K562 (cell line): ENCODE measurements at regions not wholly inside any gene's neighbourhood (a gene's known extent, or its start where the extent isn't known, plus 50 kb on each side); places are given as distances from the start of the nearest gene placed in this dataset.

Experiments used
- ATAC-seq: fragments of 200-7000 bp; cut with Tn5 transposase; 3 replicates; pipeline ENCODE4 v1.9.1; 2020; ENCODE audit warnings: moderate library complexity
- BruUV-seq: library from RNA; stranded (reverse); fragments of 400-500 nt; replicated peaks from 2 replicates; lab custom pipeline; 2021; lab: Mats Ljungman, UMichigan
- CTCF ChIA-PET: fragments of 300-600 bp; formaldehyde crosslinking; extraction: SDS; loops from one replicate; lab custom pipeline; 2021; ENCODE audit warnings: low intra/inter-chr PET ratio; lab: Yijun Ruan, JAX
- POLR2A ChIA-PET: fragments of 300-600, 350-650 bp; sonication (Branson Sonifier 250); formaldehyde crosslinking; extraction: SDS; loops from one replicate; lab custom pipeline; 2021; ENCODE audit warnings: antibody characterized with exemption, inconsistent platforms; lab: Yijun Ruan, JAX
- DNase-seq, 4 experiments: peaks; one replicate each; pipeline versions ENCODE4 v3.0.0 to v3.0.0-alpha.2; 2011 to 2018; ENCODE audit warnings: low spot score in 3 of 4, mixed read lengths in 3 of 4; ENCODE audit errors: extremely low read depth in 1 of 4
- FAIRE-seq: peaks from 2 replicates; lab custom pipeline; 2011; peaks lifted over from hg19 to GRCh38; lab: Jason Lieb, UNC
- H2AFZ ChIP-seq: 2 replicates; pipeline ENCODE4 v1.6.0; 2011; ENCODE audit warnings: low read depth, low read length, control low read depth, inconsistent platforms
- H3K27ac ChIP-seq: fragments of 200-600 bp; 3 replicates; pipeline ENCODE4 v1.8.0; 2011; ENCODE audit warnings: low read depth, mild to moderate bottlenecking, control low read depth, inconsistent platforms, low read length, moderate library complexity, mixed read lengths; ENCODE audit errors: extremely low read depth
- H3K27me3 ChIP-seq, 2 experiments: fragments of 300-600 bp in 1 of 2; 2 replicates in 1 of 2; 3 replicates in 1 of 2; pipeline versions ENCODE4 v1.6.0 to v1.8.0; 2011; ENCODE audit warnings: inconsistent platforms in 2 of 2, low read length in 2 of 2, mild to moderate bottlenecking in 1 of 2, mixed read lengths in 1 of 2, moderate library complexity in 1 of 2; ENCODE audit not compliant: control insufficient read depth in 2 of 2, insufficient read depth in 2 of 2
- H3K36me3 ChIP-seq: fragments of 300-600 bp; 3 replicates; pipeline ENCODE4 v1.8.0; 2011; ENCODE audit warnings: mild to moderate bottlenecking, low read length, inconsistent platforms; ENCODE audit not compliant: control insufficient read depth, insufficient read depth
- H3K4me1 ChIP-seq, 2 experiments: fragments of 200-600 bp in 1 of 2; replicated peaks in 1 of 2; 2 replicates in 1 of 2; 3 replicates in 1 of 2; pipeline versions ENCODE4 v1.5.1 to v1.8.0; 2011; ENCODE audit warnings: inconsistent platforms in 2 of 2, low read length in 2 of 2, mild to moderate bottlenecking in 1 of 2, mixed read lengths in 1 of 2, moderate library complexity in 1 of 2; ENCODE audit not compliant: control insufficient read depth in 2 of 2, insufficient read depth in 2 of 2
- H3K4me2 ChIP-seq: 2 replicates; pipeline ENCODE4 v1.6.1; 2011; ENCODE audit warnings: low read length, control low read depth, inconsistent platforms, mixed read lengths; ENCODE audit not compliant: insufficient read depth
- H3K4me3 ChIP-seq: fragments of 200-600 bp; sonication (generic), shearing (Covaris generic); 2 replicates; pipeline ENCODE4 v1.5.1; 2016; ENCODE audit warnings: control low read depth, inconsistent platforms
- H3K79me2 ChIP-seq: fragments of 200-600 bp; 3 replicates; pipeline ENCODE4 v1.8.0; 2011; ENCODE audit warnings: low read length, inconsistent platforms; ENCODE audit not compliant: control insufficient read depth, insufficient read depth
- H3K9ac ChIP-seq, 2 experiments: 2 replicates each; pipeline versions ENCODE4 v1.6.0 to v1.6.1; 2011; ENCODE audit warnings: low read depth in 2 of 2, low read length in 2 of 2, control low read depth in 1 of 2, inconsistent platforms in 1 of 2, mild to moderate bottlenecking in 1 of 2, mixed read lengths in 1 of 2; ENCODE audit not compliant: insufficient read depth in 1 of 2
- H3K9me1 ChIP-seq: one replicate; pipeline ENCODE4 v1.6.0; 2011; ENCODE audit warnings: inconsistent platforms, mild to moderate bottlenecking, low read length, moderate library complexity; ENCODE audit not compliant: control insufficient read depth, insufficient read depth
- H3K9me3 ChIP-seq: replicated peaks from 2 replicates; pipeline ENCODE4 v1.5.1; 2011; ENCODE audit warnings: low read depth, low read length, inconsistent platforms; ENCODE audit not compliant: control insufficient read depth, insufficient read depth
- H4K20me1 ChIP-seq: replicated peaks from 2 replicates; pipeline ENCODE4 v1.6.1; 2011; ENCODE audit warnings: low read length, inconsistent platforms, mixed read lengths; ENCODE audit not compliant: control insufficient read depth, insufficient read depth
- BRF1 ChIP-seq: IDR thresholded peaks from 3 replicates; pipeline ENCODE4 v1.6.1; 2011; ENCODE audit warnings: borderline replicate concordance, mild to moderate bottlenecking; ENCODE audit not compliant: insufficient read length; ENCODE audit errors: extremely low read depth
- CAMTA2 ChIP-seq: fragments of 250-450 bp; sonication (Bioruptor Pico); conservative IDR thresholded peaks from 2 replicates; pipeline ENCODE4 v1.5.1; 2022
- CBX1 ChIP-seq: sonication (generic); IDR thresholded peaks from 2 replicates; pipeline ENCODE4 v1.6.1; 2016; ENCODE audit warnings: antibody characterized with exemption, low read depth, mild to moderate bottlenecking
- CC2D1A ChIP-seq: fragments of 450-650 bp; IDR thresholded peaks from 2 replicates; pipeline ENCODE4 v1.6.1; 2017; ENCODE audit warnings: mild to moderate bottlenecking
- CCNT2 ChIP-seq: IDR thresholded peaks from 2 replicates; pipeline ENCODE4 v1.6.1; 2011; ENCODE audit warnings: borderline replicate concordance, low read depth, mild to moderate bottlenecking, moderate library complexity, mixed read lengths, low read length; ENCODE audit not compliant: insufficient read length; ENCODE audit errors: extremely low read depth
- JUNB ChIP-seq: fragments of 450-650 bp; formaldehyde crosslinking; conservative IDR thresholded peaks from 2 replicates; pipeline ENCODE4 v1.4.0; 2020; ENCODE audit warnings: mild to moderate bottlenecking
- NCOA6 ChIP-seq: fragments of 450-650 bp; IDR thresholded peaks from 2 replicates; pipeline ENCODE4 v1.6.1; 2017; ENCODE audit warnings: mild to moderate bottlenecking
- SMARCB1 ChIP-seq: IDR thresholded peaks from 2 replicates; pipeline ENCODE4 v1.6.1; 2011; ENCODE audit warnings: improper control_type of control experiment, low read depth; ENCODE audit not compliant: insufficient read length
- STAT5A ChIP-seq: IDR thresholded peaks from 2 replicates; pipeline ENCODE4 v1.6.1; 2012; ENCODE audit warnings: low read length, inconsistent platforms, borderline replicate concordance
- WHSC1 ChIP-seq: IDR thresholded peaks from one replicate; pipeline ENCODE4 v1.6.1; 2012; ENCODE audit warnings: low read length, control low read depth, inconsistent platforms
- ZNF232 ChIP-seq: sonication (generic); formaldehyde crosslinking; IDR thresholded peaks from 2 replicates; pipeline ENCODE4 v1.8.0; 2022; ENCODE audit warnings: mild to moderate bottlenecking, missing genetic modification reagents
- ZNF584 ChIP-seq: fragments of 200-800 bp; sonication (Bioruptor generic); IDR thresholded peaks from 2 replicates; pipeline ENCODE4 v1.6.1; 2016; ENCODE audit warnings: low read depth, mild to moderate bottlenecking, missing genetic modification characterization, missing compliant biosample characterization
- ZNF79 ChIP-seq: fragments of 250-450 bp; sonication (Bioruptor Pico); IDR thresholded peaks from 2 replicates; pipeline ENCODE4 v1.4.0; 2020; ENCODE audit warnings: low read depth, mild to moderate bottlenecking, moderate library complexity
- WGBS: fragments of 100-300 bp; shearing (Covaris generic); methylation state at CpG from one replicate; pipeline ENCODE4 v1.1.6; 2016; ENCODE audit warnings: low coverage, mixed read lengths; ENCODE audit not compliant: insufficient coverage; ENCODE audit errors: missing lambda C conversion rate; 5-methylcytosine and 5-hydroxymethylcytosine counted together
- in situ Hi-C: fragments of 300-500 bp; cut with MboI; formaldehyde crosslinking; loops from 4 replicates; pipeline ENCODE4 v1.15.0; 2018; ENCODE audit warnings: inconsistent platforms, mixed read lengths
- intact Hi-C: fragments of 100-400 bp; cut with micrococcal nuclease; formaldehyde crosslinking; loops from 2 replicates; pipeline ENCODE4 v1.14.2; 2022
- TF ChIP-seq, protein P1 (sequence below): fragments of 450-650 bp; IDR thresholded peaks from 2 replicates; pipeline ENCODE4 v1.6.1; 2018; ENCODE audit warnings: mild to moderate bottlenecking, low read depth; ENCODE audit not compliant: partially characterized antibody
- TF ChIP-seq, protein P2 (sequence below), 2 experiments: fragments of 450-650 bp; IDR thresholded peaks; 2 replicates each; pipeline ENCODE4 v1.6.1; 2016
- TF ChIP-seq, protein P3 (sequence below): fragments of 250-450 bp; sonication (Bioruptor Pico); IDR thresholded peaks from 2 replicates; pipeline ENCODE4 v1.4.0; 2020; ENCODE audit warnings: mild to moderate bottlenecking, moderate library complexity, borderline replicate concordance

DNA sequence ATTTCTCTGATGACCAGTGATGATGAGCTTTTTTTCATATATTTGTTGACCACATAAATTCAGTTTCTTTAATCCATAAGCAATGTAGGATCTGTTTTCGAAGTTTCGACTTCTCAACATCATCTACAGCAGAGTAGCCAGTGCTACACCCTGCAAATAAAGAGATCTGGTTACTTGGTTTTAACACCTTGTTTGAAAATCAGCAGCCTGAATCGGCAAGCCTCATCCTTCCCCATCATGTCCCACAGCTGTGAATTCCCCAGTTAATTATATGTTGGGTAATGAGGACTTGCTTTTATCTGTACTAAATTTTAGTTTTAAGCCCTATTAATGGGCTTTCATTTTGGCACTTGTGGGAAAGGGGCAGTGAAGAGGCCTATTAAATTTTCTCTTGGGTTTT is 80.6 kb downstream of the BMP2 start:
- no peaks in the 10 kb centered on the region for H3K9me1 ChIP-seq
- H3K36me3 ChIP-seq: no peaks in the 10 kb centered on the region
- no peaks in the 10 kb centered on the region for H3K27me3 ChIP-seq
- no peaks in the 10 kb centered on the region for H4K20me1 ChIP-seq
- H3K4me2 ChIP-seq: no peak overlapping the region
- no peak overlapping the region for H3K27ac ChIP-seq
- H3K4me1 ChIP-seq: no peaks in the 10 kb centered on the region
- no peak for FAIRE-seq
- H3K4me3 ChIP-seq: no peak overlapping the region
- no TSS peak for BruUV-seq
- H3K9ac ChIP-seq: no peak overlapping the region
- ChIA-PET CTCF (no interaction called here), POLR2A (no interaction called here)
- ATAC-seq: no peak
- 0% methylated on average over 3 of the region's 3 CpGs for WGBS
- intact Hi-C loops (no loop called here), in situ Hi-C loops (no loop called here)
- H3K9me3 ChIP-seq: no peaks in the 10 kb centered on the region
- DNase-seq: no peak
- H2AFZ ChIP-seq: no peak overlapping the region
- H3K79me2 ChIP-seq: no peaks in the 10 kb centered on the region
- TF ChIP-seq CBX1 (no peak), BRF1 (no peak), ZNF79 (CRISPR knock-in tag) (no peak), NCOA6 (no peak), CC2D1A (no peak), STAT5A (no peak), SMARCB1 (no peak), CAMTA2 (no peak), CCNT2 (no peak), WHSC1 (no peak), ZNF584 (no peak), ZNF232 (CRISPR knock-in tag) (no peak), JUNB (CRISPR knock-in tag) (no peak)
- TF ChIP-seq, protein P1, sequence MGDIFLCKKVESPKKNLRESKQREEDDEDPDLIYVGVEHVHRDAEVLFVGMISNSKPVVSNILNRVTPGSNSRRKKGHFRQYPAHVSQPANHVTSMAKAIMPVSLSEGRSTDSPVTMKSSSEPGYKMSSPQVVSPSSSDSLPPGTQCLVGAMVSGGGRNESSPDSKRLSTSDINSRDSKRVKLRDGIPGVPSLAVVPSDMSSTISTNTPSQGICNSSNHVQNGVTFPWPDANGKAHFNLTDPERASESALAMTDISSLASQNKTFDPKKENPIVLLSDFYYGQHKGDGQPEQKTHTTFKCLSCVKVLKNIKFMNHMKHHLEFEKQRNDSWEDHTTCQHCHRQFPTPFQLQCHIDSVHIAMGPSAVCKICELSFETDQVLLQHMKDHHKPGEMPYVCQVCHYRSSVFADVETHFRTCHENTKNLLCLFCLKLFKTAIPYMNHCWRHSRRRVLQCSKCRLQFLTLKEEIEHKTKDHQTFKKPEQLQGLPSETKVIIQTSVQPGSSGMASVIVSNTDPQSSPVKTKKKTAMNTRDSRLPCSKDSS: no peak
- TF ChIP-seq, protein P2, sequence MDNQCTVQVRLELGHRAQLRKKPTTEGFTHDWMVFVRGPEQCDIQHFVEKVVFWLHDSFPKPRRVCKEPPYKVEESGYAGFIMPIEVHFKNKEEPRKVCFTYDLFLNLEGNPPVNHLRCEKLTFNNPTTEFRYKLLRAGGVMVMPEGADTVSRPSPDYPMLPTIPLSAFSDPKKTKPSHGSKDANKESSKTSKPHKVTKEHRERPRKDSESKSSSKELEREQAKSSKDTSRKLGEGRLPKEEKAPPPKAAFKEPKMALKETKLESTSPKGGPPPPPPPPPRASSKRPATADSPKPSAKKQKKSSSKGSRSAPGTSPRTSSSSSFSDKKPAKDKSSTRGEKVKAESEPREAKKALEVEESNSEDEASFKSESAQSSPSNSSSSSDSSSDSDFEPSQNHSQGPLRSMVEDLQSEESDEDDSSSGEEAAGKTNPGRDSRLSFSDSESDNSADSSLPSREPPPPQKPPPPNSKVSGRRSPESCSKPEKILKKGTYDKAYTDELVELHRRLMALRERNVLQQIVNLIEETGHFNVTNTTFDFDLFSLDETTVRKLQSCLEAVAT (IDR thresholded peaks at IDR 0.05): no peak
- TF ChIP-seq, protein P3, sequence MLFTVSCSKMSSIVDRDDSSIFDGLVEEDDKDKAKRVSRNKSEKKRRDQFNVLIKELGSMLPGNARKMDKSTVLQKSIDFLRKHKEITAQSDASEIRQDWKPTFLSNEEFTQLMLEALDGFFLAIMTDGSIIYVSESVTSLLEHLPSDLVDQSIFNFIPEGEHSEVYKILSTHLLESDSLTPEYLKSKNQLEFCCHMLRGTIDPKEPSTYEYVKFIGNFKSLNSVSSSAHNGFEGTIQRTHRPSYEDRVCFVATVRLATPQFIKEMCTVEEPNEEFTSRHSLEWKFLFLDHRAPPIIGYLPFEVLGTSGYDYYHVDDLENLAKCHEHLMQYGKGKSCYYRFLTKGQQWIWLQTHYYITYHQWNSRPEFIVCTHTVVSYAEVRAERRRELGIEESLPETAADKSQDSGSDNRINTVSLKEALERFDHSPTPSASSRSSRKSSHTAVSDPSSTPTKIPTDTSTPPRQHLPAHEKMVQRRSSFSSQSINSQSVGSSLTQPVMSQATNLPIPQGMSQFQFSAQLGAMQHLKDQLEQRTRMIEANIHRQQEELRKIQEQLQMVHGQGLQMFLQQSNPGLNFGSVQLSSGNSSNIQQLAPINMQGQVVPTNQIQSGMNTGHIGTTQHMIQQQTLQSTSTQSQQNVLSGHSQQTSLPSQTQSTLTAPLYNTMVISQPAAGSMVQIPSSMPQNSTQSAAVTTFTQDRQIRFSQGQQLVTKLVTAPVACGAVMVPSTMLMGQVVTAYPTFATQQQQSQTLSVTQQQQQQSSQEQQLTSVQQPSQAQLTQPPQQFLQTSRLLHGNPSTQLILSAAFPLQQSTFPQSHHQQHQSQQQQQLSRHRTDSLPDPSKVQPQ (CRISPR knock-in tag): no peak
